ENCODE measurements at regions not wholly inside any gene's neighbourhood (a gene's known extent, or its start where the extent isn't known, plus 50 kb on each side); places are given as distances from the start of the nearest gene placed in this dataset.

- ATAC-seq = peak; percentile 96
- TF ChIP-seq ZFP3 (CRISPR knock-in tag; IDR thresholded peaks at IDR 0.05) (no peak), ZNF565 (CRISPR knock-in tag; conservative IDR thresholded peaks at IDR 0.05; ENCODE audit: low read depth) (no peak), TCF4 (CRISPR knock-in tag; IDR thresholded peaks at IDR 0.05; ENCODE audit: borderline replicate concordance) (no peak), CSDC2 (CRISPR knock-in tag; IDR thresholded peaks at IDR 0.05) (no peak), OSR1 (CRISPR knock-in tag; IDR thresholded peaks at IDR 0.05) (no peak), PPARA (CRISPR knock-in tag; IDR thresholded peaks at IDR 0.05; ENCODE audit: borderline replicate concordance) (no peak), TOX (CRISPR knock-in tag; IDR thresholded peaks at IDR 0.05; ENCODE audit: borderline replicate concordance) (no peak), ZFP30 (CRISPR knock-in tag; IDR thresholded peaks at IDR 0.05) (no peak), ZNF70 (CRISPR knock-in tag; IDR thresholded peaks at IDR 0.05) (no peak), SNAI2 (CRISPR knock-in tag; IDR thresholded peaks at IDR 0.05) (no peak), CREB5 (CRISPR knock-in tag; IDR thresholded peaks at IDR 0.05; ENCODE audit: low read depth) (no peak), ISL1 (CRISPR knock-in tag; IDR thresholded peaks at IDR 0.05) (no peak), TSHZ2 (CRISPR knock-in tag; IDR thresholded peaks at IDR 0.05) (no peak), ARNTL (CRISPR knock-in tag; IDR thresholded peaks at IDR 0.05; ENCODE audit: borderline replicate concordance, low read depth) (no peak), POU6F1 (CRISPR knock-in tag; IDR thresholded peaks at IDR 0.05; ENCODE audit: borderline replicate concordance, low read depth) (no peak), PATZ1 (CRISPR knock-in tag; IDR thresholded peaks at IDR 0.05; ENCODE audit: borderline replicate concordance) (no peak), GLIS3 (CRISPR knock-in tag; IDR thresholded peaks at IDR 0.05) (no peak), ESRRG (CRISPR knock-in tag; IDR thresholded peaks at IDR 0.05) (no peak), CSRNP3 (CRISPR knock-in tag; IDR thresholded peaks at IDR 0.05) (no peak)
These were observed 64.8 kb upstream of the POU3F2 start for GRCh38 chr6:98769546-98769945.

- peak; percentile 37; the same call in 2 of the 3 replicates for ATAC-seq
- TF ChIP-seq ISL1 (CRISPR knock-in tag; IDR thresholded peaks at IDR 0.05) = no peak
- TF ChIP-seq ZFP30 (CRISPR knock-in tag; IDR thresholded peaks at IDR 0.05) = no peak
These were observed 59.2 kb upstream of the POU3F2 start for GRCh38 chr6:98775205-98775604.

- no peak for ATAC-seq
- TF ChIP-seq BACH2 (CRISPR knock-in tag; IDR thresholded peaks at IDR 0.05; ENCODE audit: borderline replicate concordance) (no peak), ESRRG (CRISPR knock-in tag; IDR thresholded peaks at IDR 0.05) (no peak), CSDC2 (CRISPR knock-in tag; IDR thresholded peaks at IDR 0.05) (no peak), ISL1 (CRISPR knock-in tag; IDR thresholded peaks at IDR 0.05) (no peak), POU6F1 (CRISPR knock-in tag; IDR thresholded peaks at IDR 0.05; ENCODE audit: borderline replicate concordance, low read depth) (no peak), PPARA (CRISPR knock-in tag; IDR thresholded peaks at IDR 0.05; ENCODE audit: borderline replicate concordance) (no peak), ZC3H10 (CRISPR knock-in tag; IDR thresholded peaks at IDR 0.05) (no peak), TCF4 (CRISPR knock-in tag; IDR thresholded peaks at IDR 0.05; ENCODE audit: borderline replicate concordance) (no peak), ARNTL (CRISPR knock-in tag; IDR thresholded peaks at IDR 0.05; ENCODE audit: borderline replicate concordance, low read depth) (no peak), ZFP3 (CRISPR knock-in tag; IDR thresholded peaks at IDR 0.05) (no peak), RARB (CRISPR knock-in tag; IDR thresholded peaks at IDR 0.05) (no peak), CREB5 (CRISPR knock-in tag; IDR thresholded peaks at IDR 0.05; ENCODE audit: low read depth) (no peak), SNAI2 (CRISPR knock-in tag; IDR thresholded peaks at IDR 0.05) (no peak), CSRNP3 (CRISPR knock-in tag; IDR thresholded peaks at IDR 0.05) (no peak), ZNF565 (CRISPR knock-in tag; conservative IDR thresholded peaks at IDR 0.05; ENCODE audit: low read depth) (no peak), ZNF70 (CRISPR knock-in tag; IDR thresholded peaks at IDR 0.05) (no peak), ZFP30 (CRISPR knock-in tag; IDR thresholded peaks at IDR 0.05) (no peak), ZNF8 (CRISPR knock-in tag; IDR thresholded peaks at IDR 0.05) (no peak)
These were observed 56.6 kb upstream of the POU3F2 start for GRCh38 chr6:98777762-98778161.

Data from SK-N-SH treated with all-trans-retinoic acid at 6 μM for 48 hours (cell line).